CD1c-positive myeloid dendritic cell (primary cell): ENCODE measurements at regions not wholly inside any gene's neighbourhood (a gene's known extent, or its start where the extent isn't known, plus 50 kb on each side); places are given as distances from the start of the nearest gene placed in this dataset.
"Not testable (repeated sequence)": the region's sequence is repeated elsewhere in the genome, so short reads cannot be mapped to it uniquely, and the experiment has no call there.

Source experiments
- DNase-seq: peaks from one replicate; pipeline ENCODE4 v3.0.0-alpha.2; 2016; ENCODE audit errors: extremely low spot score

DNA sequence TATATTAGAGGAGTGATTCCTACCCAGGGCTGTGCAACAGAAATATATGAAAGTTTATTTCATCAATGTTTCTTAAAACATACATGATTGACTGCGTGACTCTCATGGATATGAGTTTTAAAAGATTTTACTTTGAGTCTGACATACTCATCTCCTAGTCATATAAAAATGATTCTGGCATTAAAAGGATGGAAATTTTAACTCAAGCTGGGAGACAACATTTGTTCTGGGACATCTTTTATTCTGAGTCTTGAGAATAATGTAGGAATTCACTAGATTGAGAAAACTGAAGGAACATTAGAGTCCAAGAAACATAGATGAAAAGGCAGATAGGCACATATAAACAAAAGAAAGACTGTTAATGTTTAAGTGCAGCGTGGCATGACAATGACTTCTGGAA lies 649.6 kb downstream of the SPRY1 start:
- no peak for DNase-seq

- no peak for DNase-seq
Observed at GRCh38 chr4:124053872-124054538, 657.4 kb downstream of the SPRY1 start.

DNA sequence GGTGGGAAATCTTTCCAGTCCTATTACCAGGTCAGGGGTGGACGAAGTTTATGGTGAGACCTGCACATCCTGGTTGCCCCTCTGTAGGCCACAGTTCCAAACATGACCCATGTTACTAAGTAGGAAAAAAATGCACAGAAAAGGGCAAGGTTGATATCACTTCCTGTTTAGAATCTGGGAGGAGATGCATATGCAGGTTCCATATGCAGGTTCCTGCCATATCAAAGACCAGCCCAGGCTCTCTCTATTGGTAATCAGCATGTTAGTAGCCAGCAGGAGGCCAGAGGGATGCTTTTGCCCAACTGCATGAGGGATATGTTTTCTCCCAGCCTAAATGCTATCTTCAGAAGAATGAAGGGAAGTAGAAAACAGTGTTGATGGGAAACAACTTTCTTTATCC lies 657.2 kb downstream of the ANKRD50 start:
- no peak for DNase-seq

DNA sequence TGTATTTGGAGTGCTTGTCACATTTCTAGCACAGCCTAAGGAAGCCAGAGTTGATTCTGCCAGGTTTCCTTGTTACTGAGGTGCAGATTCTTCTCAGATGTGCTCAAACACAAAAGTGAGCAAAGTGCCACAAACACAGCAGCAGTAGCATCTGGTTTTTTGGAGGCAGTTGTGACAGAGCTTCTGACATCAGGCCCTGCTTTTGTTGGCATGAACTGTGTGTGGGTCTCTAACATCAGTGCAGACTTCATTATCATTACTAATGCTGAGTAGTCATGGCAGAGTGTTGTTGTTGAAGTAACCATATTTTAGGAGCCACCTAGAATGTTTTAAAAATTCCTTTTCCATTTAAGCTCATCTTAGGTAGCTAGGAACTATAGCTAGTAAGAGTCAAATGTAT lies 656.6 kb downstream of the ANKRD50 start:
- DNase-seq: no peak

DNA sequence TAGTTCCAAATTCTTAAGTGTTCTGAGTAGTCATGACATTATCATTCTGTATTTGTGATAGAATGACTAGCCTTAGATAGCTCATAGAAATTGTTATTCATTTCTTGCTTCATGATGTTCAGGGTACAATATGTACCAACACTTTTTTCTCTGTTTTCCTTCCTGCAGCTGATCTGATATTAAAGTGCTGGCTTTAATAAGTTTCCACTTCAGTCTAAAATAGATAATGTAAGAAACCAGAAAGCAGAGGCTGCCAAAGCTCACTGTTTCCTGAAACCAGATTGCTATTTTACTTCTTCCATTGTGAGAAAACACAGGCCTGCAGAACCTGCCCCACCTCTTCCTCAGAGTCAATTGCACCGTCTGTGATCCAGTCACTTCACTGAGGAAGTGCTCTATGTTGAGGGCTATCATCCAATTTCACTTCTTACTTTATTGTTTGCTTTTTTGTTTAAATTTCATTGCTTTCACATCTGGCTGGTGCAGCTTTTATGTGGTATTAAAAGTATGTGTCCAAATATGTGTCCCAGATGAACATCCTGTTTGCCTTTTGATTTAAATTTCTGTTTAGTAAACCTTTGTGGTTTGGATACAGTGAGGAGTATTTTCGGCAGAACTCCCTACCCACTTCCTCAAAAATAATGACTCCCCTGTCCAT lies 652.1 kb downstream of the ANKRD50 start:
- peak; percentile 38 for DNase-seq

DNA sequence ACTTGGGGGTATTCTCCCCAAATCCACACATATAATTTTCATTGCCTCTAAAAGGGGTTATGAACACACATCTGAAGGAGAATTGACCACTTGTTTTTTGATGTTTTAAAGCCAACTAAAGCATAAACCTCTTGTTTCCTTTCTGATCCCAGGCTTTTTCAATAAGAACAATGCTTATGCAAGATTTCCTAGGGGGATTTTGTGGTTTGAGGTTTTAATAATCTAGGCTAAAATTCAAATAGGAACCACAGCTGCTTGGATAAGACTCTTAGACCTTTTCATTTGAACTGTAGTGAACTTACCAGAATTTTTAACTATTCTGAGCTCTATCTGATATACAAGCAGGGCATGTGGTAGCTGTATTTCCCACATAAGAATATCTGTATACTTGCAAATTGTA lies 651.1 kb downstream of the ANKRD50 start:
- DNase-seq: no peak

DNA sequence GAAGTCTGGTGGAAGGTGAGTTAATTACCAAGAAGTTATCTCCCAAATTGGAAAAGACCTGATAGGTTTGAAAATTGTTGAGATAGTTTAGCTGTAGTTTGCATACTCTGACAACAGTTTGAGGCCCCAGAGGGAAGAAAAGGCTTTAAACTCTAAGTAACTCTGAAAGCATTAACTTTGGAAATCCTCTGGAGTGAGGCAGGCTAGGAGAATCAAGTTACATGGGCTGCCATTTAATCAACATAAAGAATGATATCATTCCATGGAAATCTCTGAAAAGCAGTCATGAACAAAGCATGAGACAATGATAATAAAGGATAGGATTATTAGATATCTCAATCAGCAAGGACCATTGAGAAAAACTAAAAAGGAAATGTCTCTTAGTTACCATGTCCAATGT lies 647.1 kb downstream of the ANKRD50 start:
- DNase-seq: no peak

DNA sequence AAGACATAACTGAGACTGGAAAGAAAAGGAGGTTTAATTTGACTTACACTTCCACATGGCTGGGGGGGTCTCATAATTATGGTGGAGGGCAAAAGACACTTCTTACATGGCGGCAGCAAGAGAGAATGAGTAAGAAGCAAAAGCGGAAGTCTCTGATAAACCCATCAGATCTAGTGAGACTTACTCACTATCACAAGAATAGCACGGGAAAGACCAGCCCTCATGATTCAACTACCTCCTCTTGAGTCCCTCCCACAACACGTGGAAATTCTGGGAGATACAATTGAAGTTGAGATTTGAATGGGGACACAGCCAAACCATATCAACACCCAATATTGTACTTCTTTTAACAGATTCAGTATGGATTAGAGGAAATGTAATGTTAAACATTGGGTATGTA lies 646.6 kb downstream of the ANKRD50 start:
- no peak for DNase-seq

DNA sequence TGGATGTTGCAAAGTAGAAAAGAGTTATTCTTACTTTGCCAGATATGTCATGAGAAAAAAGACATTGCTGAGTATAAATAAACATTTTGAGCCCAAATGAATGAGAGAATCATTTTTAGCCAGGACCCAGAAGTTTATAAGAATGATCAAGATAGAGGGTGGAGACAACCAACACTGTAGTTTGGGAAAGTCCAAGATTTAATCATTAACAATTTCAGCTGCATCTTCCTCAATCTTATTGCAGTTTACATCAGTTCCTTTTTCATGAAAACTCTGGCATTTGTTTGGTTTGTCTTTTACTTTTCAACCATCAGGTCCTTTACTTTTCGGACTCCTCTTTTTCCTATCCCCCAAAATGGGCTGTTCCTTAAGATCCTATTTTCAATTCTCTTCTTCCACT lies 645.9 kb downstream of the ANKRD50 start:
- DNase-seq: no peak

- DNase-seq: no peak
Observed at GRCh38 chr4:124067046-124067445, 645.5 kb downstream of the ANKRD50 start.

- no peak for DNase-seq
Observed at GRCh38 chr4:124070688-124071484, 641.6 kb downstream of the ANKRD50 start.

DNA sequence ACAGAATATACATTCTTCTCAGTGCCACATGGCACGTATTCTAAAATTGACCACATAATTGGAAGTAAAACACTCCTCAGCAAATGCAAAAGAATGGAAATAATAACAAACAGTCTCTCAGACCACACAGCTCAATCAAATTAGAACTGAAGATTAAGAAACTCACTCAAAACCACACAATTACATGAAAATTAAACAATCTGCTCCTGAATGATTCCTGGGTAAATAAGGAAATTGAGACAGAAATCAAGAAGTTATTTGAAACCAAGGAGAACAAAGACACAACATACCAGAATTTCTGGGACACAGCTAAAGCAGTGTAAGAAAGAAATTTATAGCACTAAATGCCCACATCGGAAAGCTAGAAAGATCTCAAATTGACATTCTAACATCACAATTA lies 637.3 kb downstream of the ANKRD50 start:
- DNase-seq: not testable (repeated sequence)

- DNase-seq: no peak
Observed at GRCh38 chr4:124079174-124079780, 633.3 kb downstream of the ANKRD50 start.

DNA sequence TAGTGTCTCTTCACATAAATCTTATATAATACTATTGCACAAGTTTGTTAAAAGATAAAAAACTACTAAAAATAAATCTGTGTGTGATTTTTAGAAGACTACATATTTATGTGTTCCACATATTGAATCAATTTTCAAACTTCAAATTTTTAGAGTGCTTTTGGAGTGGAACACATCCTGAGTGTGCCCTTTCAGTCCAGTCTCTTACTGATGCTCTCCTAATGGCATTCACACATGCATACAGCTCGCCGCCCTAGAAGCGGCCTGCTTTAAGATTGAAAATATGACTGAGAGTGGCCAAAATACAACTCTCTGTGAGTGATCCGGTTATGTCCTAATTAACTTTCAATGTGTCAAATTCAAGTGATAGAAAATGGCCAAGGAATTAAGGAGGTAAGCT lies 628.8 kb downstream of the ANKRD50 start:
- no peak for DNase-seq

DNA sequence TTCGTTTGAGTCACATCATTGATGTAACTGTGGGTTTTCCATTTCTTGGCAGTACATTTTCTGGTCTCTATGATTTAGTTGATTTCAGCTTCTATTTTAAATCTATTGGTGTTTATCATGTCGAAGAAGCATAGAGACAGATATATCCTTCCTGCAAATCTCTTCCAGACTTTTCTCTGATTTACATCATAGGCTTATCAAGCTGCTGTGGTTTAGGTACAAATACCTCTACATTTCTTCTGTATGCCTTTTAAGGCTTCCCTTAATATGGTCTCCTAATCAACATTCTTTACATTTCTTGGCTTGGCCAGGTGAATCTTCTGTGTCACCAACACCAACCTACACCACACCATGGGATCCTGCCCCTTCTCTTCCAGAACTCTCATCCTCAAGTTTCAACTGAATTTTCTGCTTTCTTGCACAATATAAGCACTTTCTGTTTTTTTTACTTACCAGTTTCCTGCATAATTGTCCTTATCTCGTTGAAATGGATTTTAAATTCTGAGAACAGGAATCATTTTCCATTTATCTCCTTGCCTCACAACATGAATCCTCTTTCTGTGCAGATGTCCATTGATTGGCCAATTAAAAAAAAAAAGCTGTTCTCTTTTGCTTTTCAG lies 626.9 kb downstream of the ANKRD50 start:
- DNase-seq: no peak

- DNase-seq: no peak
Observed at GRCh38 chr4:124090021-124090420, 622.5 kb downstream of the ANKRD50 start.

GRCh38 chr4:124092101-124092500 lies 620.4 kb downstream of the ANKRD50 start:
- DNase-seq: no peak

GRCh38 chr4:124092541-124092984 lies 620.0 kb downstream of the ANKRD50 start:
- no peak for DNase-seq

GRCh38 chr4:124095621-124096020 lies 616.9 kb downstream of the ANKRD50 start:
- DNase-seq: no peak

- DNase-seq: no peak
Observed at GRCh38 chr4:124096290-124096689, 616.2 kb downstream of the ANKRD50 start.

DNA sequence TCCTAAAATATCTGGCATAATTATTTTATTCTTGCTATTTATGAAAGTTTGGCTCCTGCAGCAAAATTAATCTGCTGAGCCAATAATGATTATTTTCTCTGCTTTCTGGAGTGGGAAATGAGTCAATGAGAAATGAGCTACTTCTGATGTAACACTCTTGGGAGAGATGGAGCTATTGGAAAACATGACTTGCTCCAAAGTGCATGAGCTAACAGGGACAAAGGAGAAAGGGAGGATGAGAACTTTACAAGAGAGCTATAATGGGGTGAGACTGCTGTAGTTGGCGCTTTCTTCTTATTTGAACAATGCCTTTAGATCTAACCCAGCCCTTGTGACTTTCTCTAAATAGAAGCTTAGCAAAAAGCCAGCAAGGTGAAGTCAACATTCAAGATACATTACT lies 615.1 kb downstream of the ANKRD50 start:
- no peak for DNase-seq

DNA sequence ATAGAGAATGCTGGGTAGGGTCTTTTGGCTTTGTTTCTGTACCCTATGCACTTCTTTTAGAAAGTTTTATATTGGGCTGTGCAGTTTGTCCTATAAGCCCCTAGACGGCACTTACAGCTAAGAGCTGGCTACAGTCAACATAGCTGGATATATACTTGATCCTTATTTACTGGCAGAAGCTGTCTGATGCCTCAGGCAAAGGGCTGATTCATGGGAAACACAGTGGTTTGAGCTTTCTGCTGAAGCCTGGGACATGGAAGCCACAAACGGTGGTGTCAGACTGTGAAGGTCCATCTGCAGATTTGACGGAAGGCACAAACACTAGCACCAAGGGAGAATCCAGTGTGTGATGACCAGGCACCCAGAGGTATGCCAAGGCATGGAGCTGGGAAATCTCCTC lies 608.4 kb downstream of the ANKRD50 start:
- no peak for DNase-seq
